Fibroblast of skin of right quadriceps (primary cell): ENCODE measurements at regions not wholly inside any gene's neighbourhood (a gene's known extent, or its start where the extent isn't known, plus 50 kb on each side); places are given as distances from the start of the nearest gene placed in this dataset.
"Not testable (repeated sequence)": the region's sequence is repeated elsewhere in the genome, so short reads cannot be mapped to it uniquely, and the experiment has no call there.

ENCODE experiments used
- DNase-seq: peaks from one replicate; pipeline ENCODE4 v3.0.0-alpha.2; 2013

- no peak for DNase-seq
These were observed 173.0 kb downstream of the LEPR start for GRCh38 chr1:65593516-65593915.

- DNase-seq = no peak
These were observed 175.3 kb downstream of the LEPR start for GRCh38 chr1:65595724-65596123.

GRCh38 chr1:65596768-65597167, 176.3 kb downstream of the LEPR start:
- no peak for DNase-seq

GRCh38 chr1:65605621-65606020, 185.2 kb downstream of the LEPR start:
- DNase-seq = peak; percentile 26

GRCh38 chr1:65606426-65606825, 186.0 kb downstream of the LEPR start:
- peak; percentile 39 for DNase-seq

- no peak for DNase-seq
These were observed 178.8 kb upstream of the PDE4B start for GRCh38 chr1:65613884-65614283.

GRCh38 chr1:65615859-65616258, 176.8 kb upstream of the PDE4B start:
- no peak for DNase-seq

- peak; percentile 18 for DNase-seq
These were observed 171.0 kb upstream of the PDE4B start for GRCh38 chr1:65621721-65622120.

- no peak for DNase-seq
These were observed 168.8 kb upstream of the PDE4B start for GRCh38 chr1:65623895-65624294.

- no peak for DNase-seq
These were observed 167.2 kb upstream of the PDE4B start for GRCh38 chr1:65625528-65625927.

- no peak for DNase-seq
These were observed 166.7 kb upstream of the PDE4B start for GRCh38 chr1:65626003-65626402.

GRCh38 chr1:65629788-65630187, 162.9 kb upstream of the PDE4B start:
- no peak for DNase-seq

GRCh38 chr1:65630855-65631254, 161.8 kb upstream of the PDE4B start:
- no peak for DNase-seq

- DNase-seq = no peak
These were observed 160.5 kb upstream of the PDE4B start for GRCh38 chr1:65632235-65632634.

- no peak for DNase-seq
These were observed 152.6 kb upstream of the PDE4B start for GRCh38 chr1:65640046-65640445.

- not testable (repeated sequence) for DNase-seq
These were observed 143.5 kb upstream of the PDE4B start for GRCh38 chr1:65649185-65649584.

GRCh38 chr1:65650682-65651081, 142.0 kb upstream of the PDE4B start:
- DNase-seq = no peak

GRCh38 chr1:65654526-65654925, 138.2 kb upstream of the PDE4B start:
- not testable (repeated sequence) for DNase-seq

GRCh38 chr1:65657609-65658008, 135.1 kb upstream of the PDE4B start:
- DNase-seq = not testable (repeated sequence)

GRCh38 chr1:65658122-65658521, 134.6 kb upstream of the PDE4B start:
- DNase-seq = peak; percentile 42

- peak; percentile 42 for DNase-seq
These were observed 124.3 kb upstream of the PDE4B start for GRCh38 chr1:65668368-65668767.

- no peak for DNase-seq
These were observed 122.2 kb upstream of the PDE4B start for GRCh38 chr1:65670518-65670917.

GRCh38 chr1:65674522-65674921, 118.2 kb upstream of the PDE4B start:
- DNase-seq = no peak

- DNase-seq = no peak
These were observed 112.9 kb upstream of the PDE4B start for GRCh38 chr1:65679773-65680172.

GRCh38 chr1:65681096-65681495, 111.6 kb upstream of the PDE4B start:
- peak; percentile 76 for DNase-seq
